ENCODE measurements at regions not wholly inside any gene's neighbourhood (a gene's known extent, or its start where the extent isn't known, plus 50 kb on each side); places are given as distances from the start of the nearest gene placed in this dataset.

- no peak for TF ChIP-seq POLR2A (IDR thresholded peaks at IDR 0.05; ENCODE audit: low read length)
- TF ChIP-seq GATA1 (IDR thresholded peaks at IDR 0.05; ENCODE audit: low read depth, low read length) = no peak
Observed at GRCh38 chr6:155970472-155970871, 514.8 kb upstream of the NOX3 start.
